NB4 (cell line): ENCODE measurements at regions not wholly inside any gene's neighbourhood (a gene's known extent, or its start where the extent isn't known, plus 50 kb on each side); places are given as distances from the start of the nearest gene placed in this dataset.

ENCODE experiments used
- POLR2A ChIP-seq: IDR thresholded peaks from 2 replicates; pipeline ENCODE4 v1.6.1; 2011; ENCODE audit warnings: mild to moderate bottlenecking; ENCODE audit not compliant: insufficient read length; ENCODE audit errors: extremely low read depth
- TF ChIP-seq, protein P1 (sequence below): IDR thresholded peaks from one replicate; pipeline ENCODE4 v1.5.1; 2012; ENCODE audit warnings: low read depth, low read length
- TF ChIP-seq, protein P2 (sequence below): IDR thresholded peaks from 2 replicates; pipeline ENCODE4 v1.6.1; 2011; ENCODE audit warnings: low read depth, low read length

DNA sequence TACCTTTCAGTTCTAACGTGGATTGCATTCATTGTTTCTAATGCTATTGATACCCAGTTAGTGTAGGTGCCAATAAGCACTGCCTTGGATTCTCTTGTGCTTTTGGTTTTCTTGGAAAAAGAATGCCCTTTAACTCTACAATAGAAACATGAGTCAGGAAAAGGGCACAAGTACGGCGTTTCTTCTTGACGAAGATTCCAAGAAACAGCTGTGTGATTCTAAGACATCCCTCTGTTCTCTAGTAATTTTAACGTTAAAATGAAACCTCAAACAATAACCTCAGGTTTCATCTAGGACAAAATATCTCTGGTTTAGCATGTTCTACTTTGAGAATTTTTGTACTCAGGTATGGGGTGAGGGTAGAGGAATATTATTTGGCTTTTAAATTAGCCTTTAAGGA is 540.5 kb upstream of the ATP11B start:
- TF ChIP-seq, protein P1, sequence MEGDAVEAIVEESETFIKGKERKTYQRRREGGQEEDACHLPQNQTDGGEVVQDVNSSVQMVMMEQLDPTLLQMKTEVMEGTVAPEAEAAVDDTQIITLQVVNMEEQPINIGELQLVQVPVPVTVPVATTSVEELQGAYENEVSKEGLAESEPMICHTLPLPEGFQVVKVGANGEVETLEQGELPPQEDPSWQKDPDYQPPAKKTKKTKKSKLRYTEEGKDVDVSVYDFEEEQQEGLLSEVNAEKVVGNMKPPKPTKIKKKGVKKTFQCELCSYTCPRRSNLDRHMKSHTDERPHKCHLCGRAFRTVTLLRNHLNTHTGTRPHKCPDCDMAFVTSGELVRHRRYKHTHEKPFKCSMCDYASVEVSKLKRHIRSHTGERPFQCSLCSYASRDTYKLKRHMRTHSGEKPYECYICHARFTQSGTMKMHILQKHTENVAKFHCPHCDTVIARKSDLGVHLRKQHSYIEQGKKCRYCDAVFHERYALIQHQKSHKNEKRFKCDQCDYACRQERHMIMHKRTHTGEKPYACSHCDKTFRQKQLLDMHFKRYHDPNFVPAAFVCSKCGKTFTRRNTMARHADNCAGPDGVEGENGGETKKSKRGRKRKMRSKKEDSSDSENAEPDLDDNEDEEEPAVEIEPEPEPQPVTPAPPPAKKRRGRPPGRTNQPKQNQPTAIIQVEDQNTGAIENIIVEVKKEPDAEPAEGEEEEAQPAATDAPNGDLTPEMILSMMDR: no peak
- TF ChIP-seq POLR2A: no peak
- TF ChIP-seq, protein P2, sequence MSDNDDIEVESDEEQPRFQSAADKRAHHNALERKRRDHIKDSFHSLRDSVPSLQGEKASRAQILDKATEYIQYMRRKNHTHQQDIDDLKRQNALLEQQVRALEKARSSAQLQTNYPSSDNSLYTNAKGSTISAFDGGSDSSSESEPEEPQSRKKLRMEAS: no peak
